ENCODE measurements at regions not wholly inside any gene's neighbourhood (a gene's known extent, or its start where the extent isn't known, plus 50 kb on each side); places are given as distances from the start of the nearest gene placed in this dataset.
A peak's percentile ranks its signal among the peaks of the same experiment; 100 is the strongest.

DNA sequence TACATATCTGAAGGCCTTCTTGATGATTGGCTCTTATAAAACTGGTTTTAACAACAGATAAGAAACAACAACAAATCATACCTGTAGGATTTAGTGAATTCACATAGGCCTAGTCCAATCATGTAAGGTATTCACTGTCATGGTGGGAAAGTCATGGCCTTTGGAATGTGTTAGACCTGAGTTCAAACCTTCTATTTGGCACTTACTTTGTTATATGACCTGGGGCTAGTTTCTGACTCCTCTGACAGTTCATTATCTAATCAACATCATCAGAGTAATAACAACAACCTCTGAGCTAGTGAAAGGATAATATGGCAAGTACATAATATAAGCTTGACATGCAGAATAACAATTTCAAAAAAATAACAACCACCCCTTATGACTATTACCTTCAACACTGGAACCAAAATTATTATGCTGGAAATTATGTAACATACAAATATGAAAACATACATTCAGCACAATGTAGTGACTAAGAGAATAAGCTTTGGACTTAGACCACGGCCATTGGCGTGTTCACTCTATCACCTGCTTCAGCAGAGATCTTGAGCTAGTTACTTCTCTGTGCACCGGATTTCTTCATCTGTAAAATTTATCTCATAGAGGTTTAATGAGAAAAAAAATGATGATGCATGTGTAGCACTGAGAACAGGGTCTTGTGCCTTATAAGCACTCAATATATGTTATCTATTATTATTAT is 597.6 kb downstream of the LMO4 start:
- DNase-seq (ENCODE audit: low read depth), result no peak

GRCh38 chr1:87926921-87927320 is 598.2 kb downstream of the LMO4 start:
- no peak for DNase-seq (ENCODE audit: low read depth)

GRCh38 chr1:87927391-87928280 is 599.0 kb downstream of the LMO4 start:
- no peak for DNase-seq (ENCODE audit: low read depth)

DNA sequence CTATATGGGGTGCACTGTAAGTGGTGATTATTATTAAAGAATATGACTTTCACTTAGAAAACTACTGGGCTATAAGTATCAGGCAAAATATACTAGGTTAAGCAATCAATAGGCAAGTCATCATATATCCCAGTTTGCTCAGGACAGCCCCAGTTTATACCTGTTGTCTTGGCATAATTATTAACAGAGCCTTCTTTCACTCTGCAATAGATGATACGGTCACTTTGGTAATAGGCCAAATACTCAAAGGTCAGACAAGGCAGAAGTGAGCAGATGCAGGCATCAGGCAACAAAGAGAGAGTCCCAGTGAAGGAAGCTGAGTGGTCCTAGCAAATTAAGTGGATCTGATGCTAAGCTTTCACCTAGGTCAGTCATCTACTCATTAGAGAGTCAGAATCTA is 599.9 kb downstream of the LMO4 start:
- DNase-seq (ENCODE audit: low read depth), result no peak

DNA sequence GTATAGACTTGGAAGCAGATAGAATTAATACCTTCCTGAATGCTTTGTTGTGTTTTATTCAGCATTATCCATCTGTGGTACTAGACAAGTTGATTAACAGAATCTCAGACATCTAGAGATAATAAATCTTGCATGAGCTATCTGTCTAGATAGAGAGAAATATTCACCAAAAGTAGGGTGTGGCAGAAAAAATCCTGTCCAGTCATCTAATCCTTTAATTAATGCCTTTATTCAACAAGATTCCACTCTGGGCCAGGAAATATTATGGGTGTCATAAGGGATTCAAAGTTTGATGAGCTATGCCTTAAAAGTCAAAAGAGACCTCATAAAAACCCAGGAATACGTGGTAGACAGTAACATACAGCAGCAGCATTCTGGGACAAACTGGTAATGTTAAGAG is 601.2 kb downstream of the LMO4 start:
- no peak for DNase-seq (ENCODE audit: low read depth)

DNA sequence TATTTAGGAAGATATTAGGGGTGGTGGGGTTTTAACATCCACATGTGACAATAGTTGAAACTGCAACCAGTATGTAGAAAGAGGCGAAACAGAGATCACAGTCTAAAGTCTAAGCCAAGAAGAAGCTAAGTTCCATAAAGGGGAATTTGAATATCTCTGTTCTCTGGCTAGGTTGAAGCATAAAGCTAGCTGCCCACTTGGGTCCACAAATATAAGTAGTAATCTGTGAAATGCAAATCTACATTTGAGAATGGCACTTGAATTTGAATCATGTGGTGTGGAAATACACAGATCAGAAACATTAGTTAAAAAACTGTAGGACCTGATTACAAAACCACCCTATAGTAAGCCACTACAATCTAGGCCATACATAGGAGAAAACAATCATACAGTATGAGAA is 602.1 kb downstream of the LMO4 start:
- no peak for DNase-seq (ENCODE audit: low read depth)

- no peak for DNase-seq (ENCODE audit: low read depth)
Observed at GRCh38 chr1:87933171-87933570, 604.5 kb downstream of the LMO4 start.

- no peak for DNase-seq (ENCODE audit: low read depth)
Observed at GRCh38 chr1:87935130-87935529, 606.5 kb downstream of the LMO4 start.

DNA sequence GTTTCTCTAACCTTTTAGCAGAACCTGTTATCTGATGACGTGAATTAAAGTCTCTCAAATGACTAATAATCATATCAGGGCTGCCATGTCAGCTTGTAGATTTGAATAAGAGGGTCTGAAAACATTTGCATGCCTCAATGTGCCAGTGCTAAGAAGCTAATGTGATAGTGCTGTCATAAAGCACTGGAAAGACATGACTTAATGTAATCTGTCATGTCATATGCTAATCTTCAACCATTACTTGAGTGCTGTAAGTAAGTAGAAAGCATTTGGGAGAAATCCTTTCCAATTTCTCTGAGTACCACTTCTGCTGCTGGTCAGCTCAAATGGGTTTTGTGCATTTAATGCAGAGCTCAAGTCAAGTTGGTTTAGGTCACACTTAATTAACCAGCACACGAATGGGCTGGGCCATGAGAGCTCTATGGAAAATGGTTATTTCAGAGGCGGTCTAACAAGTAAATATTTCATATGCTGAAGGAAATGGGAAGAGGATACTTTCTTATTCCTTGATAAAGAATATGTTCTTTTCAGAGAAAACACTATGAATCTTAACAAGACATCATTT is 609.2 kb downstream of the LMO4 start:
- DNase-seq (ENCODE audit: low read depth), result no peak

- no peak for DNase-seq (ENCODE audit: low read depth)
Observed at GRCh38 chr1:87938631-87939030, 610.0 kb downstream of the LMO4 start.

GRCh38 chr1:87939444-87939843 is 610.8 kb downstream of the LMO4 start:
- DNase-seq (ENCODE audit: low read depth), result no peak

DNA sequence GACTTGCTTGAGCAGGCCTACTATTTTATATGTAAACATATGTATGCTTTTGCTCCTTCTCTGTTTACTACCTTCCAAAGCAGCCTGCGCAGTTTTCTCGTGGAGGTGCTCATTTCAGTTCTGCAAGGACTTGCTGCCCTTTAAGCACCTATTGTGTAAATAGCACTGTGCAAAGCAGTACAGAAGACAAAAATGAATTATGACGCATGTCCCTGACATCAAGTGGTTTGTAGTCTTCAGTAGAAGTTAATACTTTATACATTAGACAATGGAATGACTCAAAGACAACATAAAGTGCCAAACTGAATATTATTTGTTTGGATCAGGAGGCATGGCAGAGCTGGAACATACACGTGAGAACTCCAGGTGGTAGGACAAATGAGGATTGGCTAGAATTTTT is 611.7 kb downstream of the LMO4 start:
- no peak for DNase-seq (ENCODE audit: low read depth)

DNA sequence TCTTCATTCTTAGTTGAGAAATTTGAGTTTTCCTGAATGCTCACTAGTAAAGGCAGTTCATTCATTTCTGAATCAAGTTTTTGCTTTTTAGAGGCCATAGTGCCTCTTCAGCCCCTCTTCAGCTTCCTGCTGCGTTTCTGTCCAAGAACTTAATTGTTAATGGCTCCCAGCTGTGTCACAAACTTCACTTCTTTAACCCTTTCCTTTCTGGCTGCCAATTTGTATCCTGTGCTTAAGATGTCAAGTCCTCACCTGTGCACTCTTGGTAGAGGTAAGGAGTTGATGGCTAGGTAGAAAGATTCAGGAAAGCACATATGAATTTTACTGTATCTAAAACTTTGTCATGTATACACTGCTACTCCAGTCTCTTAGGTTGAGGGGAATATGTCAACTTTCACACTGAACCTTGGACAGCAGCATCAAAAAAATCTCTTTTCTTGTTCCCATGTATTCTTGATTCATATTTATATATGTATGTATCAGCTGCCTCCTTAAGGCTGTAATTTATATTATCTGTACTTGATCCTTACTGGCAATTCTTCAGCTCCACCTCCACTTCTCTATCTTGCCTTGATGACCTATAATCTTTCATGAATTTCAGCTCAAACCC is 612.8 kb downstream of the LMO4 start:
- DNase-seq (ENCODE audit: low read depth), result no peak

DNA sequence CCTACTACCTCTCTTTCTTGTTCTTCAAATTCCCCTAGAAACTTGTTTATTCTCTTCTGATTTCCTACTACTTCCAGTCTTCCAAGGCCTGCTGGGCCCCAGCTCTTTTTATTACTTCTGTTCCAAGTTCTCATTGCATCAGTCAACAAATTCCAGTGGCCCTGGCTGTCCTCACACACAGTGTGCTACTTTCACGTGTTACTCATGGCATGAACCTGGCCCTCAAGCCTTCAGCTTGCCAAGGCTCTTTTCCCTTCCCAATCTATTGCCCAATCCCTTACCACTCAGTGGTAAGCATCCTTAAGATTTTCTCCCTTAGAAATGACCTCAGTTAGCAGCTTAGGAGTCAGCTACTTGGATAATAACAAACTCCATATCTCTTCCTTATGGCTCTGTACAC is 613.5 kb downstream of the LMO4 start:
- DNase-seq (ENCODE audit: low read depth), result no peak

GRCh38 chr1:87949711-87950110 is 621.0 kb downstream of the LMO4 start:
- DNase-seq (ENCODE audit: low read depth), result no peak

GRCh38 chr1:87950369-87950768 is 621.7 kb downstream of the LMO4 start:
- DNase-seq (ENCODE audit: low read depth), result no peak

- no peak for DNase-seq (ENCODE audit: low read depth)
Observed at GRCh38 chr1:87951409-87951808, 622.7 kb downstream of the LMO4 start.

DNA sequence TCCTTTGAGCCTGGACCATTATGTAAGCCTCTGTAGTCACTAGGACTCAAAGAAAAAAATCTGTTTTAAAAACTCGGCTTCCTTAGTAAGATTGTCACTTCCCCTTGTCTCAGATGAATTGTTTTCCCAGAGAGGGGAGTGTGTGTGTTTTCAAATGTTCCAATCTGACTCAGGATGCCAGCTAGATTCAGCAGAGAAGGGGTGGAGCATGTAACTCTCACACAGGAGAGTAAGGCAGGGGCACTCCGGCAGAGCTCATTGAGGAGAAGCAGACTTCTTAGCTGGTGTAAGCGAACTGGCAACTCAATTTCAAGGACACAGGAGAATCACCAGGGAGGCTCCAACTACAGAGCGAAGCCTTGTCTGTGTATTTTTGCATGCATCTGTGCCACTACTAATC is 623.2 kb downstream of the LMO4 start:
- DNase-seq (ENCODE audit: low read depth), result no peak

DNA sequence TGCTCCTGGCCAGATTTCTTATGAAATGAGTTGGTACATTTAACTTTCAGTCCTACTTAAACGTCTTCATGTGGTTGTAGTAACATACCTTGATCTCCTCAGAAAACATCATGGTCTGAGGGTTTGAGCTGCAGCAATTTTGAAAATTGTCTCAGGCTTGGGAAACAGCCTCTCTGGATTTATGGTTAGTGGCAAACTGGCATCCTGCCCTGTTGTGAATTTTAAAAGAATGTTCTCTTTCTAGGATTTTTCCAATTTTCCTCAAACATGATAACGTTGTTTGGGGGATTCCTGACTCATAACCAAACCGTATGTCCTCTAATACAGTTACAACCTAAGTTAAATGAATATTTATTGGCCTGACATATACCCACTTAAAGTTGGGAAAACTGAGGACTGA is 624.4 kb downstream of the LMO4 start:
- no peak for DNase-seq (ENCODE audit: low read depth)

GRCh38 chr1:87953732-87954344 is 625.2 kb downstream of the LMO4 start:
- DNase-seq (ENCODE audit: low read depth), result peak; percentile 32

- no peak for DNase-seq (ENCODE audit: low read depth)
Observed at GRCh38 chr1:87955038-87955437, 626.4 kb downstream of the LMO4 start.

GRCh38 chr1:87956072-87956471 is 627.4 kb downstream of the LMO4 start:
- no peak for DNase-seq (ENCODE audit: low read depth)

Measured in activated T-helper 9 cell treated with anti-CD3 and anti-CD28 coated beads, Interleukin-2, amount 50 U/mL, for 16 hours (primary cell).